Activated CD4-positive, alpha-beta T cell treated with anti-CD3 and anti-CD28 coated beads, Interleukin-2, amount 10 ng/mL, durations not matched to agents 7 days and 5 days (primary cell): ENCODE measurements at regions not wholly inside any gene's neighbourhood (a gene's known extent, or its start where the extent isn't known, plus 50 kb on each side); places are given as distances from the start of the nearest gene placed in this dataset.
"Not testable (repeated sequence)": the region's sequence is repeated elsewhere in the genome, so short reads cannot be mapped to it uniquely, and the experiment has no call there.

Source experiments
- CTCF ChIA-PET: fragments of 350-600 bp; sonication (Branson Sonifier 250); formaldehyde crosslinking; loops from one replicate; lab custom pipeline; 2021; ENCODE audit warnings: antibody characterized with exemption; lab: Charles Lee
- POLR2A ChIA-PET: fragments of 350-600 bp; sonication (Branson Sonifier 250); formaldehyde crosslinking; loops from one replicate; lab custom pipeline; 2021; ENCODE audit warnings: antibody characterized with exemption; lab: Charles Lee
- DNase-seq: peaks from one replicate; pipeline ENCODE4 v3.0.0-alpha.2; 2020
- H3K27ac Mint-ChIP-seq: one replicate; pipeline ENCODE4 v1.8.0; 2021; ENCODE audit warnings: mild to moderate bottlenecking, moderate library complexity, mixed read lengths
- H3K27me3 Mint-ChIP-seq: one replicate; pipeline ENCODE4 v1.8.0; 2021; ENCODE audit warnings: mixed read lengths
- H3K36me3 Mint-ChIP-seq: one replicate; pipeline ENCODE4 v1.8.0; 2021; ENCODE audit warnings: low read depth, mixed read lengths
- H3K4me1 Mint-ChIP-seq: one replicate; pipeline ENCODE4 v1.8.0; 2021; ENCODE audit warnings: mixed read lengths
- H3K4me3 Mint-ChIP-seq: one replicate; pipeline ENCODE4 v1.8.0; 2021; ENCODE audit warnings: mild to moderate bottlenecking, moderate library complexity, mixed read lengths
- H3K9me3 Mint-ChIP-seq: one replicate; pipeline ENCODE4 v1.8.0; 2021; ENCODE audit warnings: mixed read lengths

DNA sequence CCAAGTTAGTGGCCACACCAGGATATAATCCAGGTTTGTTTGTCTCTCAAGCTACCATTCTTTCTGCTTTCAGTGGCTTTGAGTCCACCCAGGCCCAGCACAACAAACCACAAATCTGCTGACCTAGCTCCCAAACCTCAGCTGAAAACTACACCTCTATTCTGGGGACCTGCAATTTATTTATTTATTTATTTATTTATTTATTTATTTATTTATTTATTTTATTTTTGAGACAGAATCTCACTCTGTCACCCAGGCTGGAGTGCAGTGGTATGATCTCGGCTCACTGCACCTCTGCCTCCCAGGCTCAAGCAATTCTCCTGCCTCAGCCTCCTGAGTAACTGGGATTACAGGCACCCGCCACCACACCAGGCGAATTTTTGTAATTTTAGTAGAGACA, 229.9 kb upstream of the BTG1 start:
- Mint-ChIP-seq H3K9me3 (peaks cover 18% of the 10 kb centered on the region), H3K36me3 (peaks cover 26% of the 10 kb centered on the region), H3K4me1 (peaks cover 54% of the 10 kb centered on the region)
- H3K4me3 Mint-ChIP-seq, H3K27ac Mint-ChIP-seq, DNase-seq, POLR2A ChIA-PET, H3K27me3 Mint-ChIP-seq: not testable (repeated sequence)
- CTCF ChIA-PET = interaction anchor here (0.8 to 1.2 kb wide), 2 partner anchors 15 to 130 kb away, joined by 3 to 9 read pairs; no protein-coding TSS in a partner anchor

DNA sequence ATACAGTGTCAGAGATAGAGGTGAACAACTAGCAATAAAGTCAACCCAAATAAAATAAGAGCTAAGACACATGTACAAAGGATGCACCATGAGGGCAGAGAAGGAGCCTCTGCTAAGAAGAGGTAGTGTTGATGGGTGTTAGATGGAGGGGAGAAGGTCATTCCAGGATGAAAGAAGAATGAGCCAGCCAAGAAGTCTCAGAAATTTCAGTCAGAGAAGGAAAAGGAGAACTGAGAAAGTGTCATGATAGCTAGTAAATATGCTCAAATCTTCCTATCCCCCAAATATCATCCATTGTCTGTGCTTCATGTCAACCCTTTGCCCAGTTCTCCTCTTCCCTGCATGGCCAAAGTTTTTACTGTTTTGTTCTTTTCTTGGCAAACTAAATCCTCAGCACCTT, 225.2 kb upstream of the BTG1 start:
- no peak for DNase-seq
- Mint-ChIP-seq H3K9me3 (peaks cover 14% of the 10 kb centered on the region), H3K36me3 (peaks cover 13% of the 10 kb centered on the region), H3K27me3 (no peaks in the 10 kb centered on the region), H3K4me3 (no peak overlapping the region), H3K27ac (no peak overlapping the region), H3K4me1 (peaks cover 18% of the 10 kb centered on the region)
- ChIA-PET CTCF (interaction anchor here (1.3 kb wide), 1 partner anchor 38 kb away, joined by 3 read pairs; no protein-coding TSS in a partner anchor), POLR2A (no interaction called here)

DNA sequence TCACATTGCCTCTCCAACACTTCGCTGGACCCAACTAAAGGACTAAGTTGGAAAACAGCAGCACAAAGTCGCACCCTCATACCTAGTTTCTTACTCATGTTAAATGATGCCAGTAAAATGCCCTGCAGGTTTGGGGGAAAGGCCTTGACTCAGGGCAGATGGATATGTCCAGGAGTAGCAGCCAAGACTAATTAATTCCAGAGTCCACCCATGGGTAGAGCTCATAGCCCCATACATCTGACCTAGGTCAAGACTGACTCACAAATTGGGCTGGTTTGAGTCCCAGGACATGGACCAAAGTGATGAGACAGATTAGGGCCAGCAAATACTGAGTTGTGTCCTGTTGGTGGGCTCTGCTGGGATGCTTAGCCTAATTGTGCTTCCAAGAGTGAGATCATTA, 224.0 kb upstream of the BTG1 start:
- Mint-ChIP-seq H3K27ac (no peak overlapping the region), H3K27me3 (no peaks in the 10 kb centered on the region), H3K36me3 (peaks cover 13% of the 10 kb centered on the region), H3K4me3 (no peak overlapping the region), H3K4me1 (peaks cover 15% of the 10 kb centered on the region), H3K9me3 (peaks cover 17% of the 10 kb centered on the region)
- DNase-seq = no peak
- ChIA-PET POLR2A (interaction anchor here (0.6 kb wide), 1 partner anchor 228 kb away, joined by 4 read pairs; no protein-coding TSS in a partner anchor), CTCF (interaction anchor here (1.1 kb wide), 1 partner anchor 7 kb away, joined by 4 read pairs; no protein-coding TSS in a partner anchor)

DNA sequence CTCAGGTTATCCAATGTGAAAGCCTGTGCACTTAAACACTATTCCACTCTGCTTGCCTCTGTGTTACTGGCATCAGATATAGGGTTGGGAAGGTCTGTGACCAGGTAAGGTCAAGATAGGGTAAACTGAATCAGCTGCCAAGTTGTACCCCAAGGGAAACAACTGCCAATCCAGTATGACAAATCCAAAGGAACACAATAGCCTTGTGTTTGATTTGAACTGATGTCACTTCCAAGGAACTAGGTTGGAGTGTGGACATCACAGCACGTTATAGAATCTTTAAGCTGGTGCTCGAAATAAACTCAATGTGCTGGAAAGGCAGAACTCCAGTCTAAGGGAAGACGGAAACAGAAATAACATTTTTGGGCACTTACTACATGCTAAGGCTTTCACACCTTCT, 223.4 kb upstream of the BTG1 start:
- peaks cover 15% of the 10 kb centered on the region for H3K9me3 Mint-ChIP-seq
- POLR2A ChIA-PET = interaction anchor here (0.6 kb wide), 1 partner anchor 228 kb away, joined by 4 read pairs; no protein-coding TSS in a partner anchor

DNA sequence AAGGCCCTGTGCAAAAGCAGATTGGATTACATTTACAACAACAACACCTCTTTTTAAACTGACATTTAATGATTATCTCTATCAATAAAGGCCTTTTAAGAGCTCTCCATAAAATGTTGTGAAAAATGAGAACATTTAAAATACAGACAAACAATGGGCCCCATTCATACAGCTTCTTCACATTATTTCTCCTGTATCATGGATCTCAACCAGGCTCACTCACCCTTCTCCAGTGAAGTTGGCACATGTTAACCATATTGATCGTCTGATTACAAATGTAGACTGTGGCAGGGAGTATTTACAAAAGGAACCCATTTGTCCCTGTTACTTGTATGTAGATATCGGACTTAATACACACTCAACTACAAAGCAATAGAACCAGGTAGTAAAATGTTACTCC, 220.2 kb upstream of the BTG1 start:
- peaks cover 36% of the 10 kb centered on the region for H3K36me3 Mint-ChIP-seq
- H3K4me1 Mint-ChIP-seq = peaks cover 40% of the 10 kb centered on the region
- peaks cover 30% of the 10 kb centered on the region for H3K9me3 Mint-ChIP-seq
- no peak overlapping the region for H3K4me3 Mint-ChIP-seq
- H3K27me3 Mint-ChIP-seq = no peaks in the 10 kb centered on the region
- CTCF ChIA-PET = interaction anchor here (0.5 to 4.2 kb wide), 2 partner anchors 9 to 115 kb away, joined by 3 to 14 read pairs; no protein-coding TSS in a partner anchor
- no peak for DNase-seq
- POLR2A ChIA-PET = no interaction called here
- H3K27ac Mint-ChIP-seq = no peak overlapping the region

More for the DNA sequence above, 223.4 kb upstream of the BTG1 start:
- H3K4me3 Mint-ChIP-seq = no peak overlapping the region
- no peaks in the 10 kb centered on the region for H3K27me3 Mint-ChIP-seq
- DNase-seq = no peak
- CTCF ChIA-PET = interaction anchor here (1.1 kb wide), 1 partner anchor 8 kb away, joined by 4 read pairs; no protein-coding TSS in a partner anchor
- peaks cover 12% of the 10 kb centered on the region for H3K36me3 Mint-ChIP-seq
- H3K4me1 Mint-ChIP-seq = peaks cover 14% of the 10 kb centered on the region
- H3K27ac Mint-ChIP-seq = no peak overlapping the region

DNA sequence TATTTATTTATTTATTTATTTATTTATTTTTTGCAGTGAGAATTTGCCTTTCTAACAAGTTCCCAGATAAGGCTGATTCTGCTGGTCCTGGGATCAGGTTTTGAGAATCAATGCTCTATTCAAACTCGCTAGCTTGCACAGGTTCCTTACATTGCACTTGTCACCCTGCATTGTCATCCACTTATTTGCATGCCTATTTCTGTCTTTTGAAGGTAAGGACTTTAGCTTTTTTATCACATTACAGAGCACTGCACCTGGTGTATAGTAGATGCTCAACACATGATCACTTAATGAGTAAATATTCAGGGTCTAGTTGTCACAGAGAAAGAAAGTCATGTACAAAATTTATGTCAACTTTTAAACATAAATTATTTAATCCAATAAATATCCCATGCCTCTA, 219.7 kb upstream of the BTG1 start:
- ChIA-PET CTCF (interaction anchor here (0.5 to 4.2 kb wide), 2 partner anchors 9 to 115 kb away, joined by 3 to 14 read pairs; no protein-coding TSS in a partner anchor), POLR2A (no interaction called here)
- H3K9me3 Mint-ChIP-seq = peaks cover 35% of the 10 kb centered on the region
- H3K36me3 Mint-ChIP-seq = peaks cover 41% of the 10 kb centered on the region
- H3K27me3 Mint-ChIP-seq = no peaks in the 10 kb centered on the region
- peaks cover 45% of the 10 kb centered on the region for H3K4me1 Mint-ChIP-seq
- H3K4me3 Mint-ChIP-seq = no peak overlapping the region
- H3K27ac Mint-ChIP-seq = no peak overlapping the region
- no peak for DNase-seq

DNA sequence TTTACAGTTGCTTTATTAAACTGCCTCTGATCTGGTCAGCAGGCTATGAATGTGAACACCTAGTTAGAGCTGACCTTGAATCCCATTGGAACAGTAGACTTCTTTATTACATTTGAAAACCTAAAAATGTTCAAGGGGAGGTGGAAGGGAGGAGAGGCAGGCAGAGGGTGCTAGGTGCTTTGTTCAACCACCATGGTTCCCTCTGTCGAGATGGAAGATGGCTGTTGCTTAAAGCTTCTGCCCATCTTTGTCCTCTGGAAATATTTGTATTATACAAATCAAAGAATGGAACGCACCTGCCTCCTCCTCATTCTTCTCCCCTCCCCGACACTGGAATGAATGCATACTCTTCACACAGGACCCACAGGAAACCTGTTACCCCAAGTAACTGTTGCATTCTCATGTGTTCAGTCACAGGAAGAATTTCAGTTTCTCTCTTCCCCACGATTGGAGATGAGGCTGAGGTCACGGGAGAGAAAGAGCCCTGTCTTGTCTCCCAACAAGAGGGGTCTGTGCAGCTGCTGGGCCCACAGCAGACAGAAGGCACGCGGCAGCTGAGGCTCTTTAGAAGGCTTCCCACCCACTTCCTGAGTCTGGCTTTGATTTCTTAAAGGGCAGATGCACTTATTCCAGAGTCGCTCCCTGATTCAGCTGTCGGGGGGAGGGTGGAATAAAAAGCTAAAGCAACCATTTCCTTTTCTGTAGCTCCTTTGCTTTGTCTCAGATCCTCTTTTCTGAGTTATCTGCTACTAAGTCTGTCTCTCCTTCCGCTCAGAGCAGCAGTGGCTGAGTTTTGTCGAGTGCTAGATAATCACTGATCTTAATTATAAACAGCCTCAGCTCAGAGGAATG, 217.9 kb upstream of the BTG1 start:
- Mint-ChIP-seq H3K36me3 (peaks cover 57% of the 10 kb centered on the region), H3K9me3 (peaks cover 46% of the 10 kb centered on the region), H3K4me3 (peak overlapping the region; percentile 59), H3K27ac (peak overlapping the region; percentile 90), H3K27me3 (no peaks in the 10 kb centered on the region), H3K4me1 (peaks cover 59% of the 10 kb centered on the region)
- ChIA-PET CTCF (interaction anchor here (0.6 to 4.2 kb wide), 7 partner anchors 11 to 100 kb away, joined by 3 to 14 read pairs (median 3); no protein-coding TSS in a partner anchor), POLR2A (no interaction called here)
- DNase-seq = peak; percentile 46

DNA sequence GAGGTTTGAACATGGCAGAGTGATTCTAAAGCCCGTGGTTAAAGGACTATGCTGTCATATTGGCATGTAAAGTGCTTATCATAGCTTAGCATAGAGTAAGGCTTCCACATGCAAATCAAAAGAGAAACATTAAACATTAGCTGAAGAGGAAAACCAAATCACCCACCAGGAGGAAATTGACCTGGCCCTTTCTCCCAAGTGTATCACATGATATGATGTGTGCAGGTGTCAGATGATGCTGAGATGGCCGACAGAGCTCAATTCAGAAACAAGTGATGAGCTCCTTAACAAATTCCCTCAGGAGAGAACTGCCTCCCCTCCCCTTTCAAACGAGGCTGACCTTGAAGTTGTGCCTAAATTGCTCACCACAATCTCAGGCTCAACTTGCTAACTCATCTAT, 217.1 kb upstream of the BTG1 start:
- peaks cover 50% of the 10 kb centered on the region for H3K9me3 Mint-ChIP-seq

DNA sequence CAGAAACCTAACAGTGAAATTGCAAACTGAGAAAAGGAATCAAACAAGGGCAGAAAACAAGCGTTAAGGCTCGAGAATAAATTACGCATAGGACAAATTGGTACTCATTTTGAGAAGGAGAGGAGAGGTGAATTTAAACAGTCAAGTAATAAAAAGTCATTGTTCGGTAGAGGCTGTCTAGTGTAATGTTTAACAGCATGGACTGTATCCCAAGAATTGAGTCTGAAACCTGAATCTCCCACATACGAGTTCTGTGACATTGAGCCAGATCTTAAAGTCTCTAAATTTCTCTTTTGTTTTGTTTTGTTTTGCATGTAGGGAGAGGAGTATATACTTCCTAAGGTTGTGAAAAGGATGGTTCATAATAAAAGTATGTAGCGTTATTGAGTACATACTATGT, 216.5 kb upstream of the BTG1 start:
- Mint-ChIP-seq H3K4me3 (no peak overlapping the region), H3K36me3 (peaks cover 64% of the 10 kb centered on the region)
- POLR2A ChIA-PET = no interaction called here

More for the DNA sequence above, 217.1 kb upstream of the BTG1 start:
- peak overlapping the region; percentile 90 for H3K27ac Mint-ChIP-seq
- no peak for DNase-seq
- H3K4me3 Mint-ChIP-seq = peak overlapping the region; percentile 59
- peaks cover 59% of the 10 kb centered on the region for H3K4me1 Mint-ChIP-seq
- POLR2A ChIA-PET = no interaction called here
- peaks cover 61% of the 10 kb centered on the region for H3K36me3 Mint-ChIP-seq
- H3K27me3 Mint-ChIP-seq = no peaks in the 10 kb centered on the region
- CTCF ChIA-PET = interaction anchor here (0.5 to 4.2 kb wide), 4 partner anchors 11 to 357 kb away, joined by 3 to 14 read pairs (median 3); no protein-coding TSS in a partner anchor

DNA sequence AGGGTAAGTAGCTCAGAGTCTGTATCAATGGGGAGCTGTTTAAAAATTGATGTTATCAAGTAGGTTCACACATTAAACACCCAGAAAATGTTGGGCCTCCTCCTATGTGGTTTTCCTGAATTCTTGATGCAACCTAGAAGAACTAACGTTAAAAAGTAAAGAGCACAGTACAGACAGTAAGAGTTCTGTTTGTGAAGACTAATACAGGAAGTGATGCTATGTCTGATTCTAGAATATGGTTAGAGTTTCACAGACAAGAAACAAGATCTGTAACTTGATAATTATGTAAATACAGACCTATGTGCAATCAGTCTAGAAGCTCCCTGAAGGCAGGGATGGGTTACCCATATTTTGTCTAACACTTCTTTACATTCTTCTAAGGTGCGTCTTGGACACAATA, 214.9 kb upstream of the BTG1 start:
- CTCF ChIA-PET = no interaction called here
- no peaks in the 10 kb centered on the region for H3K27me3 Mint-ChIP-seq
- peak overlapping the region; percentile 81 for H3K27ac Mint-ChIP-seq
- POLR2A ChIA-PET = interaction anchor here (0.6 kb wide), 1 partner anchor 81 kb away, joined by 3 read pairs; no protein-coding TSS in a partner anchor
- peak; percentile 19 for DNase-seq
- peaks cover 61% of the 10 kb centered on the region for H3K9me3 Mint-ChIP-seq
- peaks cover 73% of the 10 kb centered on the region for H3K4me1 Mint-ChIP-seq
- H3K36me3 Mint-ChIP-seq = peaks cover 70% of the 10 kb centered on the region
- H3K4me3 Mint-ChIP-seq = no peak overlapping the region

More for the DNA sequence above, 216.5 kb upstream of the BTG1 start:
- CTCF ChIA-PET = interaction anchor here (1.1 to 4.2 kb wide), 2 partner anchors 12 to 32 kb away, joined by 3 to 14 read pairs; no protein-coding TSS in a partner anchor
- no peak for DNase-seq
- Mint-ChIP-seq H3K4me1 (peaks cover 60% of the 10 kb centered on the region), H3K27ac (no peak overlapping the region), H3K27me3 (no peaks in the 10 kb centered on the region), H3K9me3 (peaks cover 53% of the 10 kb centered on the region)

DNA sequence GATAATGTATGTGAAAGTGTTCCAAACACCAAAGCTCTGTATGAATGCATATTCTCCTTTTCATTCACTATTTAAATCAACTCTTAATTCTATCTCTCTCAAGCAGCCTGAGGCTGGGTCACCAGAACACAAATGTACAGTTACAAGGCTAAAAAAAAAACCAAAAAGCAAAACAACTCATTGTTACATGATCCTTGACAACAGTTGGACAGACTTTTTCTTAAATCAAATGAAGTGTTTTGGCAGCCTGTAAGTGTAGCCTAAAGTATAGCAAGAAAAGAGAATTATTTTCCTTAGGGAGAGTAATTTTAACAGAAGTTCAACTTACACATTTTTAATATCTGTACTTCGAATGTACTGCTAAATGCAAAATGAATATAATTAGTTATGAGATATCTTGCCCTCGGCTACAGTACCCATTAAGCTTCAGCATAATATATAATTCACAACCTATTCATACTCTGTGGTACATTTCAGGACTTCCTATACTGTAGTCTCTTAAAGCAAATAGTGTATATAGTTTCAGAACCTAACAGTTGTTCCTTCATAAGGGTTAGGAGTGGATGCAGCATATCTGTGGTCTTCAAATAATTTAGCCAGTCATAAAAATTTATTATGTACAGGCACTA, 214.0 kb upstream of the BTG1 start:
- POLR2A ChIA-PET = no interaction called here
- H3K27me3 Mint-ChIP-seq = no peaks in the 10 kb centered on the region
- peaks cover 69% of the 10 kb centered on the region for H3K36me3 Mint-ChIP-seq
- CTCF ChIA-PET = no interaction called here
- H3K27ac Mint-ChIP-seq = peak overlapping the region; percentile 81
- H3K4me1 Mint-ChIP-seq = peaks cover 71% of the 10 kb centered on the region
- DNase-seq = no peak
- H3K9me3 Mint-ChIP-seq = peaks cover 64% of the 10 kb centered on the region
- no peak overlapping the region for H3K4me3 Mint-ChIP-seq

DNA sequence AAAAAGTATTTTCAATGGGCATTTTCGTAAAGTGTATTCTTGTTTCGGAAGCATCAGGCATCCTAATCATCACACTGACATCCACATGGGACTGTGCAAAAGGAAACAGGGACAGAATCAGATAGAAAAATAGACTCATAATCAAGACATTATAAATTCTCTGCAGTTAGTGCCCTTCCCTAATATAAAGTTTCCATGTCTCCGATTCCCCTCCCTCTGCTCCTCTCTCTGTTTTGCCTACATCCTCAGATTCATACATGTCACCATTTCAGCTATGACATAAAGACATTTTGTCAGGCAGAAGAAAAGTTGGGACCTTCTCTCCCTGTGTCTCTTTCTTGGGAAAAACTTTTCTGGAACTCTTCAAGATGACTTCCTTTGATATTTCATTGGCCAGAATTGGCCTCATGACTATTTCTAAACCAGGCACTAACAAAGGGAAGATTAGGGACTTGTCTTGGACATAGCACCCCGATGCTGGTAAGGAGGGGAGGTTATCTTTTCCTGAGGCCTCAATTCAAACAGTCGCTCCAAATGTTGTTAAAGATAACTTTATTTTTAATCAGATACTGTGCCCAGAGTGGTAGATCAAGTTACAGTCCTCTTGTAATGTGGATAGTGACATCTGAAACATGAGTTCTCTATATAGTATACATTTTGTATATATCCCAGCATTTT, 212.1 kb upstream of the BTG1 start:
- no peak overlapping the region for H3K27ac Mint-ChIP-seq
- CTCF ChIA-PET = no interaction called here

More for the DNA sequence above, 212.1 kb upstream of the BTG1 start:
- Mint-ChIP-seq H3K9me3 (peaks cover 62% of the 10 kb centered on the region), H3K4me1 (peaks cover 53% of the 10 kb centered on the region), H3K4me3 (no peak overlapping the region), H3K36me3 (peaks cover 56% of the 10 kb centered on the region), H3K27me3 (no peaks in the 10 kb centered on the region)
- POLR2A ChIA-PET = no interaction called here
- DNase-seq = no peak
